ENCODE measurements at regions not wholly inside any gene's neighbourhood (a gene's known extent, or its start where the extent isn't known, plus 50 kb on each side); places are given as distances from the start of the nearest gene placed in this dataset.
"Not testable (repeated sequence)": the region's sequence is repeated elsewhere in the genome, so short reads cannot be mapped to it uniquely, and the experiment has no call there.

DNA sequence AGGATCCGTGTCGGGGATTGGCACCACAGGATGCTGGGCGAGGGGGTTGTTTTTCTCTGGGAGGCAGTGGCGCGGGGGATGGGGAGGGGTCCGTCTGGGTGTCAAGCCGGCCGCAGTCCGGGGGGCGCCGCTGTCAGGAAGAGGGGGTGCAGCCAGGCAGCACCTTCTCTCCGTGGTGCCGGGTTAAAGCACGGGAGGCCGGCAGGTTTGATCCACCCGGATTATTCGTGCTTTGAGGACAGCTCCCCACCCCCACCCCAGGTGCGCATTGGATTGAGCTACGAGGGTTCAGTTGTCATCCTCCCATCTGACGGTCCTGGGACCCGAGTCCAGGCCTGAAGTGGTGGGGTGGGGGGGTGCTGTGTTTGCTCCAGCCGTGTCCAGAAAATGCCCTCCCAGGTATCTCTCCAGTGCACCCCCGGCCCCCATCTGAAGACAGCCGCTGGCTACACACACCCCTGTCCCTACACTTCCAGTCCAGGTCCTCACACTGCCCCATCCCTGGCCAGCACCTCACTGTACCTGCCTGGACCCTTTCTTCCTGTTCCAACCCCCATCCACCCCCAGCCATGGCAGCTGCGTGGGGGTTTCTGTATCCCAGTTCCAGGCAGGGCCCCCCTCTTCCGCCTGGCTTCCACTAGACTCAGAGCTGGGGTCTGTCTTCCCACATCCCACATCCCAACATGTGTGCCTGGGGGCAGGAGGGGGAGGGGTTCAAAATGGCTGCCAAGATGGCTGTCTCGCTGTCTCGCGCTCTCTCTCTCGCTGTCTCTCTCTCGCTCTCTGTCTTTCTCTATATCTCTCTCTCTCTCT, 114.0 kb downstream of the CRLF3 start:
- TF ChIP-seq, protein P1, sequence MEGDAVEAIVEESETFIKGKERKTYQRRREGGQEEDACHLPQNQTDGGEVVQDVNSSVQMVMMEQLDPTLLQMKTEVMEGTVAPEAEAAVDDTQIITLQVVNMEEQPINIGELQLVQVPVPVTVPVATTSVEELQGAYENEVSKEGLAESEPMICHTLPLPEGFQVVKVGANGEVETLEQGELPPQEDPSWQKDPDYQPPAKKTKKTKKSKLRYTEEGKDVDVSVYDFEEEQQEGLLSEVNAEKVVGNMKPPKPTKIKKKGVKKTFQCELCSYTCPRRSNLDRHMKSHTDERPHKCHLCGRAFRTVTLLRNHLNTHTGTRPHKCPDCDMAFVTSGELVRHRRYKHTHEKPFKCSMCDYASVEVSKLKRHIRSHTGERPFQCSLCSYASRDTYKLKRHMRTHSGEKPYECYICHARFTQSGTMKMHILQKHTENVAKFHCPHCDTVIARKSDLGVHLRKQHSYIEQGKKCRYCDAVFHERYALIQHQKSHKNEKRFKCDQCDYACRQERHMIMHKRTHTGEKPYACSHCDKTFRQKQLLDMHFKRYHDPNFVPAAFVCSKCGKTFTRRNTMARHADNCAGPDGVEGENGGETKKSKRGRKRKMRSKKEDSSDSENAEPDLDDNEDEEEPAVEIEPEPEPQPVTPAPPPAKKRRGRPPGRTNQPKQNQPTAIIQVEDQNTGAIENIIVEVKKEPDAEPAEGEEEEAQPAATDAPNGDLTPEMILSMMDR (IDR thresholded peaks at IDR 0.05): not testable (repeated sequence)
- not testable (repeated sequence) for TF ChIP-seq POLR2A (IDR thresholded peaks at IDR 0.05)
